Astrocyte (in vitro differentiated cells and primary cell): ENCODE measurements at regions not wholly inside any gene's neighbourhood (a gene's known extent, or its start where the extent isn't known, plus 50 kb on each side); places are given as distances from the start of the nearest gene placed in this dataset.

Source experiments
- EZH2 ChIP-seq: IDR thresholded peaks from 2 replicates; pipeline ENCODE4 v1.6.1; 2012; ENCODE audit warnings: mild to moderate bottlenecking, low read length, inconsistent platforms; ENCODE audit not compliant: insufficient read depth
- TF ChIP-seq, protein P1 (sequence below): IDR thresholded peaks from 2 replicates; pipeline ENCODE4 v1.5.1; 2011; ENCODE audit warnings: low read depth, mild to moderate bottlenecking, inconsistent platforms, low read length, moderate library complexity; ENCODE audit not compliant: insufficient read depth

DNA sequence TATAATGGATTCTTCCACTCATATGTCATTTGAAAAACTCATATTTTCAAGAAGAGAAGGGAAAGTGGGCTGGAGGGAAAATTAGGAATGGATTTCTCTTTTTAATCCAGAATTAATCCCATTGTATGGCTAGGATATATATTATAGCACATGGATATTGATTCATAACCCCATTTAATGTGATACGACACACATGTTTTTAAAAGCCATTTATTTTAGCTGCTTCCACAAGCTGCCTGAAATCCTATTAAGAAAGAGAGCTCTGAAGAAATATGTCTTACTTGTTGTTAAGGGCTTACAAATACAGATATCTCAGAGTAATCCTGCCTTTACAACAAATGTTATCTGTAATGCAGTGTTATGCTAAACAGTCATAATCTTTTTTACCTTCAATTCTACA is 598.6 kb downstream of the AMY1C start:
- TF ChIP-seq, protein P1, sequence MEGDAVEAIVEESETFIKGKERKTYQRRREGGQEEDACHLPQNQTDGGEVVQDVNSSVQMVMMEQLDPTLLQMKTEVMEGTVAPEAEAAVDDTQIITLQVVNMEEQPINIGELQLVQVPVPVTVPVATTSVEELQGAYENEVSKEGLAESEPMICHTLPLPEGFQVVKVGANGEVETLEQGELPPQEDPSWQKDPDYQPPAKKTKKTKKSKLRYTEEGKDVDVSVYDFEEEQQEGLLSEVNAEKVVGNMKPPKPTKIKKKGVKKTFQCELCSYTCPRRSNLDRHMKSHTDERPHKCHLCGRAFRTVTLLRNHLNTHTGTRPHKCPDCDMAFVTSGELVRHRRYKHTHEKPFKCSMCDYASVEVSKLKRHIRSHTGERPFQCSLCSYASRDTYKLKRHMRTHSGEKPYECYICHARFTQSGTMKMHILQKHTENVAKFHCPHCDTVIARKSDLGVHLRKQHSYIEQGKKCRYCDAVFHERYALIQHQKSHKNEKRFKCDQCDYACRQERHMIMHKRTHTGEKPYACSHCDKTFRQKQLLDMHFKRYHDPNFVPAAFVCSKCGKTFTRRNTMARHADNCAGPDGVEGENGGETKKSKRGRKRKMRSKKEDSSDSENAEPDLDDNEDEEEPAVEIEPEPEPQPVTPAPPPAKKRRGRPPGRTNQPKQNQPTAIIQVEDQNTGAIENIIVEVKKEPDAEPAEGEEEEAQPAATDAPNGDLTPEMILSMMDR: no peak
- no peak for TF ChIP-seq EZH2
